ENCODE measurements at regions not wholly inside any gene's neighbourhood (a gene's known extent, or its start where the extent isn't known, plus 50 kb on each side); places are given as distances from the start of the nearest gene placed in this dataset.

GRCh38 chr17:14715561-14715960 lies 414.7 kb downstream of the HS3ST3B1 start:
- intact Hi-C loops (cut with micrococcal nuclease; ENCODE audit: unreplicated experiment), result no loop called here
- no TSS peak for BruUV-seq (replicated peaks)
- H3K4me1 Mint-ChIP-seq (ENCODE audit: low read depth, unreplicated experiment), result no peaks in the 10 kb centered on the region
- no peaks in the 10 kb centered on the region for H3K27me3 ChIP-seq (replicated peaks; ENCODE audit: control insufficient read depth, insufficient read depth, low read length)
- H3K9me3 ChIP-seq, result no peaks in the 10 kb centered on the region
- H3K36me3 ChIP-seq (ENCODE audit: control insufficient read depth, insufficient read depth, low read length), result no peaks in the 10 kb centered on the region
- peaks cover 5% of the 10 kb centered on the region for H3K27me3 Mint-ChIP-seq (ENCODE audit: insufficient read depth, unreplicated experiment)
- no peaks in the 10 kb centered on the region for H3K4me1 ChIP-seq
- no peak overlapping the region for H3K4me3 Mint-ChIP-seq (ENCODE audit: unreplicated experiment)
- H3K27ac Mint-ChIP-seq (ENCODE audit: unreplicated experiment), result no peak overlapping the region
- POLR2A ChIA-PET, result no interaction called here
- no peaks in the 10 kb centered on the region for H3K9me3 Mint-ChIP-seq (ENCODE audit: unreplicated experiment)
- no peak for TF ChIP-seq CTCF (IDR thresholded peaks at IDR 0.05; ENCODE audit: insufficient read depth in 1 of 2, low read depth in 1 of 2, low read length in 1 of 2, severe bottlenecking in 1 of 2, unreplicated experiment in 1 of 2)
- CTCF ChIA-PET, result no interaction called here
- DNase-seq, result no peak
- H3K4me3 ChIP-seq (ENCODE audit: low read depth, low read length), result no peak overlapping the region
- no peaks in the 10 kb centered on the region for H3K36me3 Mint-ChIP-seq (ENCODE audit: insufficient read depth, unreplicated experiment)

- Mint-ChIP-seq H3K36me3 (ENCODE audit: insufficient read depth, unreplicated experiment) (no peaks in the 10 kb centered on the region), H3K4me3 (ENCODE audit: unreplicated experiment) (no peak overlapping the region), H3K27ac (ENCODE audit: unreplicated experiment) (no peak overlapping the region), H3K9me3 (ENCODE audit: unreplicated experiment) (no peaks in the 10 kb centered on the region), H3K4me1 (ENCODE audit: low read depth, unreplicated experiment) (no peaks in the 10 kb centered on the region), H3K27me3 (ENCODE audit: insufficient read depth, unreplicated experiment) (peaks cover 3% of the 10 kb centered on the region)
- Histone ChIP-seq H3K27me3 (replicated peaks; ENCODE audit: control insufficient read depth, insufficient read depth, low read length) (no peaks in the 10 kb centered on the region), H3K9me3 (no peaks in the 10 kb centered on the region), H3K4me1 (no peaks in the 10 kb centered on the region), H3K36me3 (ENCODE audit: control insufficient read depth, insufficient read depth, low read length) (no peaks in the 10 kb centered on the region), H3K4me3 (ENCODE audit: low read depth, low read length) (no peak overlapping the region)
- no peak for DNase-seq
- intact Hi-C loops (cut with micrococcal nuclease; ENCODE audit: unreplicated experiment), result no loop called here
- BruUV-seq (replicated peaks), result no TSS peak
- TF ChIP-seq CTCF (IDR thresholded peaks at IDR 0.05; ENCODE audit: insufficient read depth in 1 of 2, low read depth in 1 of 2, low read length in 1 of 2, severe bottlenecking in 1 of 2, unreplicated experiment in 1 of 2), result no peak
- ChIA-PET POLR2A (no interaction called here), CTCF (no interaction called here)
Measured at GRCh38 chr17:14712611-14713021, 411.7 kb downstream of the HS3ST3B1 start.

GRCh38 chr17:14704121-14704520 lies 403.2 kb downstream of the HS3ST3B1 start:
- Histone ChIP-seq H3K9me3 (no peaks in the 10 kb centered on the region), H3K27me3 (replicated peaks; ENCODE audit: control insufficient read depth, insufficient read depth, low read length) (no peaks in the 10 kb centered on the region), H3K4me3 (ENCODE audit: low read depth, low read length) (no peak overlapping the region), H3K36me3 (ENCODE audit: control insufficient read depth, insufficient read depth, low read length) (no peaks in the 10 kb centered on the region), H3K4me1 (peaks cover 10% of the 10 kb centered on the region; the same call in 1 of the 2 replicates)
- intact Hi-C loops (cut with micrococcal nuclease; ENCODE audit: unreplicated experiment), result no loop called here
- H3K4me3 Mint-ChIP-seq (ENCODE audit: unreplicated experiment), result no peak overlapping the region
- no peak overlapping the region for H3K27ac Mint-ChIP-seq (ENCODE audit: unreplicated experiment)
- no peaks in the 10 kb centered on the region for H3K9me3 Mint-ChIP-seq (ENCODE audit: unreplicated experiment)
- H3K4me1 Mint-ChIP-seq (ENCODE audit: low read depth, unreplicated experiment), result peaks cover 7% of the 10 kb centered on the region
- TF ChIP-seq CTCF (IDR thresholded peaks at IDR 0.05; ENCODE audit: insufficient read depth in 1 of 2, low read depth in 1 of 2, low read length in 1 of 2, severe bottlenecking in 1 of 2, unreplicated experiment in 1 of 2), result no peak
- no TSS peak for BruUV-seq (replicated peaks)
- DNase-seq, result no peak
- H3K27me3 Mint-ChIP-seq (ENCODE audit: insufficient read depth, unreplicated experiment), result no peaks in the 10 kb centered on the region
- CTCF ChIA-PET, result no interaction called here
- no peaks in the 10 kb centered on the region for H3K36me3 Mint-ChIP-seq (ENCODE audit: insufficient read depth, unreplicated experiment)
- POLR2A ChIA-PET, result no interaction called here

Measured in Caco-2 (cell line).